HEK293 (cell line): ENCODE measurements at regions not wholly inside any gene's neighbourhood (a gene's known extent, or its start where the extent isn't known, plus 50 kb on each side); places are given as distances from the start of the nearest gene placed in this dataset.

ENCODE experiments used
- CTCF ChIP-seq: fragments of 450-650 bp; formaldehyde crosslinking; IDR thresholded peaks from 2 replicates; pipeline ENCODE4 v1.5.1; 2016; ENCODE audit warnings: missing biosample characterization, missing genetic modification characterization
- ELK4 ChIP-seq: IDR thresholded peaks from 2 replicates; pipeline ENCODE4 v1.6.1; 2011; ENCODE audit warnings: mild to moderate bottlenecking, low read depth, low read length, borderline replicate concordance
- GLI4 ChIP-seq: fragments of 450-650 bp; formaldehyde crosslinking; IDR thresholded peaks from 2 replicates; pipeline ENCODE4 v1.5.1; 2016; ENCODE audit warnings: missing biosample characterization, missing genetic modification characterization
- KLF7 ChIP-seq: fragments of 450-650 bp; formaldehyde crosslinking; IDR thresholded peaks from 2 replicates; pipeline ENCODE4 v1.5.1; 2016; ENCODE audit warnings: missing biosample characterization, missing genetic modification characterization, borderline replicate concordance
- MYNN ChIP-seq: fragments of 450-650 bp; formaldehyde crosslinking; IDR thresholded peaks from 2 replicates; pipeline ENCODE4 v1.5.1; 2016; ENCODE audit warnings: missing biosample characterization, missing genetic modification characterization, borderline replicate concordance
- PBX3 ChIP-seq: sonication (generic); formaldehyde crosslinking; IDR thresholded peaks from 2 replicates; pipeline ENCODE4 v1.8.1; 2022; ENCODE audit warnings: mild to moderate bottlenecking, moderate library complexity, missing genetic modification reagents
- PRDM10 ChIP-seq: fragments of 450-650 bp; formaldehyde crosslinking; IDR thresholded peaks from 2 replicates; pipeline ENCODE4 v1.5.1; 2016; ENCODE audit warnings: missing biosample characterization, missing genetic modification characterization
- ZBTB20 ChIP-seq: fragments of 450-650 bp; formaldehyde crosslinking; IDR thresholded peaks from 2 replicates; pipeline ENCODE4 v1.5.1; 2016; ENCODE audit warnings: missing biosample characterization, missing genetic modification characterization
- ZNF18 ChIP-seq: fragments of 450-650 bp; formaldehyde crosslinking; IDR thresholded peaks from 2 replicates; pipeline ENCODE4 v1.5.1; 2016; ENCODE audit warnings: missing biosample characterization, missing genetic modification characterization
- ZNF211 ChIP-seq: fragments of 450-650 bp; formaldehyde crosslinking; IDR thresholded peaks from 2 replicates; pipeline ENCODE4 v1.5.1; 2016; ENCODE audit warnings: low read depth, missing biosample characterization, missing genetic modification characterization
- ZNF274 ChIP-seq, 2 experiments: fragments of 200-500 bp in 1 of 2; fragments of 450-650 bp in 1 of 2; sonication (Bioruptor generic) in 1 of 2; formaldehyde crosslinking in 1 of 2; IDR thresholded peaks; 2 replicates each; pipeline versions ENCODE4 v1.5.1 to v1.6.1; 2014 to 2016; ENCODE audit warnings: borderline replicate concordance in 1 of 2, inconsistent platforms in 1 of 2, low read length in 1 of 2, missing biosample characterization in 1 of 2, missing genetic modification characterization in 1 of 2
- ZNF629 ChIP-seq: fragments of 450-650 bp; formaldehyde crosslinking; IDR thresholded peaks from 2 replicates; pipeline ENCODE4 v1.5.1; 2017; ENCODE audit warnings: missing biosample characterization, missing genetic modification characterization

GRCh38 chr11:95359341-95359663, 128.3 kb upstream of the SESN3 start:
- TF ChIP-seq PRDM10 (tag by site-specific recombination) (no peak), MYNN (tag by site-specific recombination) (no peak), ZNF18 (tag by site-specific recombination) (no peak), GLI4 (tag by site-specific recombination) (no peak), ZNF211 (tag by site-specific recombination) (no peak), PBX3 (no peak), KLF7 (tag by site-specific recombination) (no peak), ELK4 (no peak), CTCF (tag by site-specific recombination) (no peak), ZBTB20 (tag by site-specific recombination) (no peak), ZNF629 (tag by site-specific recombination) (no peak), ZNF274 (IDR thresholded peaks at IDR 0.05; ENCODE audit: low read length) (no peak), ZNF274 (tag by site-specific recombination; IDR thresholded peaks at IDR 0.05; ENCODE audit: borderline replicate concordance) (no peak)
